Pancreas (tissue), 10 donors: ENCODE measurements at regions not wholly inside any gene's neighbourhood (a gene's known extent, or its start where the extent isn't known, plus 50 kb on each side); places are given as distances from the start of the nearest gene placed in this dataset.
"Not testable (repeated sequence)": the region's sequence is repeated elsewhere in the genome, so short reads cannot be mapped to it uniquely, and the experiment has no call there.

Experiments used
- ATAC-seq, 4 donors: fragments of 200-7000 bp; cut with Tn5 transposase; one replicate each; pipeline versions ENCODE4 v1.8.0 to v1.9.1; 2020; ENCODE audit warnings: mild to moderate bottlenecking in 4 of 4, moderate library complexity in 4 of 4
- DNase-seq, 6 donors: peaks; one replicate each; pipeline ENCODE4 v3.0.0-alpha.2; 2020
- FAIRE-seq: peaks from 2 replicates; lab custom pipeline; 2012; peaks lifted over from hg19 to GRCh38; lab: Jason Lieb, UNC
- H3K27ac ChIP-seq, 4 donors: fragments of 200-600 bp; sonication (generic); 1 replicate in 3 of 4; 2 replicates in 1 of 4; pipeline versions ENCODE4 v1.5.0 to v1.8.0; 2020
- H3K27me3 ChIP-seq, 4 donors: fragments of 200-600 bp; one replicate each; pipeline ENCODE4 v1.8.0; 2021
- H3K36me3 ChIP-seq, 3 donors: fragments of 200-600 bp; sonication (generic) in 1 of 3; one replicate each; pipeline versions ENCODE4 v1.5.0 to v1.8.0; 2020 to 2021
- H3K4me1 ChIP-seq, 3 donors: fragments of 200-600 bp; one replicate each; pipeline ENCODE4 v1.8.0; 2021
- H3K4me3 ChIP-seq, 4 donors: fragments of 200-600 bp; sonication (generic) in 2 of 4; one replicate each; pipeline versions ENCODE4 v1.5.0 to v1.8.0; 2020 to 2021
- H3K9me3 ChIP-seq, 4 donors: fragments of 200-600 bp; one replicate each; pipeline ENCODE4 v1.8.0; 2021
- WGBS, 2 donors: extraction: QIAGEN DNeasy Blood & Tissue Kit; methylation state at CpG; one replicate each; pipeline ENCODE4 v1.1.7; 2013; 5-methylcytosine and 5-hydroxymethylcytosine counted together
- intact Hi-C, 3 donors: fragments of 100-400 bp; cut with DNase I; formaldehyde crosslinking; loops; one replicate each; pipeline versions ENCODE4 v1.11.1 to v1.14.2; 2022
- TF ChIP-seq, protein P1 (sequence below), 4 donors: fragments of 200-600 bp; sonication (generic) in 3 of 4; IDR thresholded peaks; one replicate each; pipeline versions ENCODE4 v1.5.0 to v1.8.0; 2021; ENCODE audit warnings: antibody characterized with exemption in 4 of 4
- donor health status: healthy with polysubstance abuse.
- donor health status: DM: no; HTN: no; CAD: no; lungs with moderate emphysema.
- donor health status: DM: no; HTN: no; CAD: no.
- donor health status: control.
- donor health status: control.
- donor health status: Bipolar disorder and iron deficiency.
- donor health status: DM: yes; HTN: yes; CAD: no.
- donor health status: DM: no; HTN: no; CAD: no.
- donor health status: DM: no; HTN: no; CAD: no.
- donor health status: DM: yes; HTN: yes; CAD: no.

DNA sequence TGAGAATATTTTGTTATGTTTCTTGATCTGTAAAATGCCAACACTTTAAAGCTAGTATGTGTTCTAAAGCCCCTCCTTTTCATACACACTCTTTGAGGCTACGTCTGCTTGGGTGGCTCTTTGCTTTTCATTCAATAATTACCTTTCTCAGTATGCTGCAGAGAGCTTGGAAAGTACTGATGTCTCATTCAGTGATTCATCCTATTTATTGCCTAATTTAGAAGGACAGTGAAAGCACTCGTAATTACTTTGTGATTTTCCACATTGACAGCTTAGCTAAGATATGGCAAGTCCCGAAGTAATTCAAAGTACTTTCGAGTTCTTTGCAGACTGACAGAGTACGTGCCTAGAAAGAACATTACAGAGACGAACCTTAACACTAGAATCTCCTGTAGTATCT lies 57.2 kb downstream of the BMP15 start:
- no peak overlapping the region for H3K4me3 ChIP-seq
- H3K27me3 ChIP-seq: peaks cover 0 to 6% (median 0%) of the 10 kb centered on the region in 4 donors
- no peaks in the 10 kb centered on the region for H3K4me1 ChIP-seq
- ATAC-seq (no peak), DNase-seq (no peak), FAIRE-seq (no peak)
- TF ChIP-seq, protein P1, sequence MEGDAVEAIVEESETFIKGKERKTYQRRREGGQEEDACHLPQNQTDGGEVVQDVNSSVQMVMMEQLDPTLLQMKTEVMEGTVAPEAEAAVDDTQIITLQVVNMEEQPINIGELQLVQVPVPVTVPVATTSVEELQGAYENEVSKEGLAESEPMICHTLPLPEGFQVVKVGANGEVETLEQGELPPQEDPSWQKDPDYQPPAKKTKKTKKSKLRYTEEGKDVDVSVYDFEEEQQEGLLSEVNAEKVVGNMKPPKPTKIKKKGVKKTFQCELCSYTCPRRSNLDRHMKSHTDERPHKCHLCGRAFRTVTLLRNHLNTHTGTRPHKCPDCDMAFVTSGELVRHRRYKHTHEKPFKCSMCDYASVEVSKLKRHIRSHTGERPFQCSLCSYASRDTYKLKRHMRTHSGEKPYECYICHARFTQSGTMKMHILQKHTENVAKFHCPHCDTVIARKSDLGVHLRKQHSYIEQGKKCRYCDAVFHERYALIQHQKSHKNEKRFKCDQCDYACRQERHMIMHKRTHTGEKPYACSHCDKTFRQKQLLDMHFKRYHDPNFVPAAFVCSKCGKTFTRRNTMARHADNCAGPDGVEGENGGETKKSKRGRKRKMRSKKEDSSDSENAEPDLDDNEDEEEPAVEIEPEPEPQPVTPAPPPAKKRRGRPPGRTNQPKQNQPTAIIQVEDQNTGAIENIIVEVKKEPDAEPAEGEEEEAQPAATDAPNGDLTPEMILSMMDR (IDR thresholded peaks at IDR 0.05): no peak
- no peaks in the 10 kb centered on the region for H3K9me3 ChIP-seq
- no peak overlapping the region for H3K27ac ChIP-seq
- no peaks in the 10 kb centered on the region for H3K36me3 ChIP-seq
- WGBS, 2 donors: 72 to 76% methylated on average over 6 of the region's 6 CpGs
- intact Hi-C loops: no loop called here

DNA sequence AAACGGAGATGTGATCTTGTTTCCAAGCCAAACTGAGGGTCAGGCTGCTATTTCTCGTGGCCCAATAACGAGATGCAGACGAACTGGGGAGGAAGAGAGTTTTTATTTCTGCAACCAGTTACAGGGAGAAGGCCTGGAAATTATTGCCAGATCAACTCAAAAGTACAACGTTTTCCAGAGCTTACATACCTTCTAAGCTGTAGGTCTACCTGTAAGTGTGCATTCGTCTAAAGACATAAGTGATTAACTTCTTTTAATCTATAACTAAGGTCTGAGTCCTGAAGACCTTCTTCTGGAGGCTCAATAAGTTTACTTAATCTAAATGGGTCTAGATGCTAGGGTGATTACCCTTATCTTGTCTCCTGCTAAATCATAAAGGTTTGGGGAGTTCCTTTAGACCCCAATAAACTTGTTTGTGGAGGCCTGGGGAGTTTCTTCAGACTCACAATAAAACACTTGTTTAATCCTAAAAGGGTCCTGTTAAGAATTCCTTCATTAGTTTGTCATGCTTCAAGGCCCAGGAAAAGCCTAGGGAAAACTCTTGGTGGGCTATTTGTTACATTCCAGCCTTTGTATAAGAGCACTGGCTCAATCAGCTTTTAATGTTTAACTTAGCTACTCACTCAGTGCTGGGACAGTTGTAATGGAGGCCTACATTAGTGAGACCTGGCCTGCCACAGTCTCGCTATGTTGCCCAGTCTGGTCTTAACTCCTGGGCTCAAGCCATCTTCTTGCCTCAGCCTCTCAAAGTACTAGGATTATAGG lies 58.5 kb downstream of the BMP15 start:
- H3K27me3 ChIP-seq, H3K36me3 ChIP-seq, intact Hi-C loops, DNase-seq, ATAC-seq, H3K27ac ChIP-seq, H3K4me1 ChIP-seq, H3K9me3 ChIP-seq, FAIRE-seq, H3K4me3 ChIP-seq: not testable (repeated sequence)
- WGBS, 2 donors: 60 to 72% methylated on average over 7 of the region's 7 CpGs

DNA sequence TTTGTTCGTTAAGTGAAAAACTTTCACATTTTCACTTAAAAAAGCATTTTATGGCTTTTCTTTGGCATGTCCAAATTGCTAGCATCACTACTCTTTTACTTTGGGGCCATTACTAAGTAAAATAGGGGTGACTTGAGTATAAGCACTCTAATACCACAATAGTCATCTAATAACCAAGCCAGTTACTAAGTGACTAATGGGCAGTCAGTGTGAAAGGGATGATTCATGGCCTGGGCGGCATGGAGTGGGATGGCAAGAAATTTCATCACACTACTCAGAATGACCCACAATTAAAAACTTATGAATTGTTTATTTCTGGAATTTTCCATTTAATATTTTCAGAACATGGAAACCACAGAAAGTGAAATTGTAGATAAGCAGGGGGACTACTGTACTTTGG lies 60.9 kb downstream of the BMP15 start:
- Histone ChIP-seq H3K27ac (no peak overlapping the region), H3K27me3 (peaks cover 0 to 9% (median 3%) of the 10 kb centered on the region in 4 donors), H3K4me3 (no peak overlapping the region), H3K36me3 (no peaks in the 10 kb centered on the region), H3K9me3 (no peaks in the 10 kb centered on the region), H3K4me1 (no peaks in the 10 kb centered on the region)
- 88 to 91% methylated on average over 2 of the region's 2 CpGs for WGBS, 2 donors
- ATAC-seq (no peak), FAIRE-seq (no peak), DNase-seq (no peak)
- intact Hi-C loops: no loop called here
- TF ChIP-seq, protein P1 (IDR thresholded peaks at IDR 0.05): no peak

DNA sequence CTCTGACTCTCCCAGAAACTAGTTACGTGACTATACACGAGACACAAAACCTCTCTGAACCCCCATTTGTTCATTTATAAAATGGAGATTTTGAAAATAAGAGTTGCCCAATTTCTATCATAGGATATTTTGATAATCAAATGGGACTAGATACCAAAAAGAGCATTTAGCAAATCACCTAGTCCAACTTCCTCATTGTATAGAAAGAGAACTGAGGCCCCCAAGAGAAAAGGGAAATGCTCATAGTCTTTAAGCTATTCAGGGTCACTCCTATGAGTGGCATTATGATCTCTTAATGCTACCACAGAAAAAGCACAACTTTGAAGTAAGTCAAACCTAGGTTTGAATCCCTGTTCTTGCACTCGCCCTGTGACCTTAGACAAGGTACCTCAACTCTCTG lies 62.7 kb downstream of the BMP15 start:
- ATAC-seq (no peak), FAIRE-seq (no peak), DNase-seq (no peak)
- TF ChIP-seq, protein P1 (IDR thresholded peaks at IDR 0.05): no peak
- H3K27me3 ChIP-seq: peaks cover 0 to 16% (median 4%) of the 10 kb centered on the region in 4 donors
- H3K27ac ChIP-seq: no peak overlapping the region
- no peaks in the 10 kb centered on the region for H3K4me1 ChIP-seq
- no peaks in the 10 kb centered on the region for H3K9me3 ChIP-seq
- H3K36me3 ChIP-seq: no peaks in the 10 kb centered on the region
- intact Hi-C loops: no loop called here
- 58 to 68% methylated on average over 3 of the region's 3 CpGs for whole genome bisulfite sequencing, 2 donors
- no peak overlapping the region for H3K4me3 ChIP-seq

DNA sequence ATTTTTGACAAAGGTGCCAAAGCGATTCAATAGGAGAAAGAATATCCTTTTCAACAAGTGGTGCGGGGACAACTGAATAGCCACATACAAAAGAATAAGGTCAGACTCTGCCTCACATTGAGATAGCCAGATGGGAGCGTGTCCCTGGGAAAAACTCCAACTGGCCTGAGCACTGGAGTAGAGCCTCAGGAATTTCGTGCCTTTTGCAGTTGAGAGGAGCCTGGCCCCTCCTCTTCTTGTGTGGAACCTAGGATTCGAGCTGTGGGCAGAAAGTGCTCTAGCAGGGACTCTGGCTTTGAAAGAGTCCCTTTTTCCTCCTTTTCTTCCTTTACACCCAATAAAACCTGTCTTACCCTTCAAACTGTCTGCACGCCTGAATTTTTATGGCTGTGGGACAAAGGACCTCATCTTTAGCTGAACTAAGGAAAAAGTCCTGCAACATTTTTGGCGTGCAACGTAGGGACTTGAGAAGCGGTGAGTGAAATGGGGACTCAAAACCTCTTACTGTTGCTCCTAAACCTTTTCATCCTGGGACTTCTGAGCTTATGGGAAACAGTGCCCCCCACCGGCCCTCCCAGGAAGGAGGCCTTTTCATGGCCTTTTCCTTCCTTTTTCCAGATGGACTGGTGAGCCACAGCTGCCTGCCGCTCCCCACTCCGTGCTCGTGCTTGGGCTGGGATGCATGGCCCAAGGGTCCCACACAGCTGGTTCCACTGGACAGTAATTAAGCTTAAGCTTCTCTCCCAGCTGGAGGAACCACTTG lies 68.6 kb downstream of the BMP15 start:
- no peak for ATAC-seq
- Histone ChIP-seq H3K4me3 (no peak overlapping the region), H3K27me3 (peaks cover 0 to 28% (median 3%) of the 10 kb centered on the region in 4 donors), H3K36me3 (no peaks in the 10 kb centered on the region), H3K27ac (no peak overlapping the region), H3K4me1 (no peaks in the 10 kb centered on the region), H3K9me3 (no peaks in the 10 kb centered on the region)
- TF ChIP-seq, protein P1 (IDR thresholded peaks at IDR 0.05): no peak
- no peak for DNase-seq
- 48 to 60% methylated on average over 13 of the region's 13 CpGs for WGBS, 2 donors
- FAIRE-seq: no peak
- intact Hi-C loops: no loop called here
